ENCODE measurements at regions not wholly inside any gene's neighbourhood (a gene's known extent, or its start where the extent isn't known, plus 50 kb on each side); places are given as distances from the start of the nearest gene placed in this dataset.

GRCh38 chr9:89891221-89891590 lies 286.4 kb downstream of the GADD45G start:
- DNase-seq (ENCODE audit: insufficient read length, low spot score) (no peak), FAIRE-seq (no peak)

DNA sequence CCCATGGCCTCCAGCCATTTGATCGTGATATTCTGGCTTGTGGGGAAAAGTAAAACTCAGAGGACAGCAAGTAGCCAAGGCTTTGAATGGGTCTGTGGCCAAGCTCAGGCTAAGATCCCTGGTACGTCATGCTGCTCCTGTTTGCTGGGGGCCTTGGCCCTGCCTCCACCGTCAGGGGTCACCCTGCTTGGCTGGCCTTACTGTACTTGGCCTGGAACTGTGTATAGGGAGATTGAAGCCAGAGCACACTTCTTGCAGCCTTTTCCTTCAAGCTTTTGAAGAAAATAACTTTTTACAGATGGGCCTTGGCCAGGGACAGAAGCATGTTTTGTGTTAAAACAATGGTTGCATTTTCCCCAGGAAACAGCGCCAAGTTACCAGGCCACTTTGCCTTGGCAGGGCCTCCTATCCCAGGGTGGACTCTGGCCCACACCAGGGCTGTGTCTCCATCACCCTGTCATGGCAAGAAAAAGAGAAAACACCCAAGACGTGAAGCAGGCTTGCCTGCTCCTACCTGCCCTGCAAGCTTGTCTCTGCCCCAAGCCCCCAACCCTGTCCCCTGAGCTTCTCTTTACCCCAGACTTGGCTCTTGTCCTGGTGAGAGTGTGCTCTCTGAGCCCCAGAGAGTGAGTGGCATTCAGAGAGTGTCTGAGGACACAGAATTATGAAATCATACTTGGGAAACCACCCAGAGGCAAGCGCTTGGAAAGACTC lies 286.9 kb downstream of the GADD45G start:
- DNase-seq (ENCODE audit: insufficient read length, low spot score) (no peak), FAIRE-seq (no peak)

DNA sequence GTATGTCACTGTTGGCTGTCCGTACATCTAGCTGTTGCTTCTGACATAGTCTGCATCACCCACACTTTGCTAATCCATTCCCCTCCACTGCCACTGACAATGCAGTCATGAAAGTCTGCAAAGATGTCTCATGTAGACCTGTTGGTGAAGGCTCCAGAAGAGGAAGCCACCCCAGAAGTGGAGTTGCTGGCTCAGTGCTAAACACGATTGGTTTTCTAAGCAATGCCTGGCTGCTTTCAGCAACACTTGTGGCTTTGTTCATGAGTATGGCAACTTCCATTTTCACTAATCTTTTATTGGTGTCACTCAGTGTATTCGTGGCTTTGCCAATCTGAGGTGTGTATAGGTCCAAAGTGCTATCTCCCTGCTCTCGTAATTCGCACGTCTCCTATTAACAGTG lies 288.1 kb downstream of the GADD45G start:
- DNase-seq (ENCODE audit: insufficient read length, low spot score) (no peak), FAIRE-seq (no peak)

- DNase-seq (ENCODE audit: insufficient read length, low spot score) (no peak), FAIRE-seq (no peak)
These were observed 289.1 kb downstream of the GADD45G start for GRCh38 chr9:89893886-89894285.

GRCh38 chr9:89896806-89897340 lies 292.1 kb downstream of the GADD45G start:
- DNase-seq (ENCODE audit: insufficient read length, low spot score) = no peak
- no peak for FAIRE-seq

DNA sequence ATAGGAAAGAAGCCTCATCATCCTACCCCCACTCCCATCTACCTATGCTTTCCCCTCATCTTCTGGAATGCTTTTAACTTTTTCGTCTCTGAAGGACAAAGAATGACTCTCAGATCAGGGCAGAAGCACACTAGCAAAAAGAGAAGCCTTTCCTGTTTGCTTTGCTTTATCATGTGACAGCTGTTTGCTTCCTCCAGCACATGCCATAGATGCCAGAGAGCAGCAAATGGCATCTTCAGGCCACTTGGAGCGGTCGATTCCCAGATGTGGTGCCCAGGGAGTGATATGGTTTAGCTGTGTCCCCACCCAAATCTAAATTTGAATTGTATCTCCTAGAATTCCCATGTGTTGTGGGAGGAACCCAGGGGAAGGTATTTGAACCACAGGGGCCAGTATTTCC lies 294.8 kb downstream of the GADD45G start:
- FAIRE-seq (no peak), DNase-seq (ENCODE audit: insufficient read length, low spot score) (no peak)

DNA sequence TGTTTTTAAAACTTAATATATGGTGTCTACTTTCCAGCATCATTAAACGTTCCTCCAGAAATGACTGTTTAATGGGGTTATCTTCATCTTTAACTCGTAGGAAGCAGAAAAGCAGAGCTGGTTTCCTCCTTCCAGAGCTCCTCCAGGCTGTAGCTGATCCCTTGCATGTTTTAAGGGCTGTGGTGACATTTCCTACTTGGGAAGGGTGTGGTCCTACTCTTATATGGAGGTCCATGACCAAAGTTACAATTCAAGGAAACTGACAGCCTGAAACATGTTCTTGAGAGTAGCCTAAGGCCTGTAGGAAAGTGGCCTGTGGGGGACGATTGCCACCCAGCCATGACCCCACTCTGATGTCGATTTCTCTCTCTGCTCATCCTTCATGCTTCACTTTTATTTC lies 297.1 kb downstream of the GADD45G start:
- no peak for DNase-seq (ENCODE audit: insufficient read length, low spot score)
- no peak for FAIRE-seq

DNA sequence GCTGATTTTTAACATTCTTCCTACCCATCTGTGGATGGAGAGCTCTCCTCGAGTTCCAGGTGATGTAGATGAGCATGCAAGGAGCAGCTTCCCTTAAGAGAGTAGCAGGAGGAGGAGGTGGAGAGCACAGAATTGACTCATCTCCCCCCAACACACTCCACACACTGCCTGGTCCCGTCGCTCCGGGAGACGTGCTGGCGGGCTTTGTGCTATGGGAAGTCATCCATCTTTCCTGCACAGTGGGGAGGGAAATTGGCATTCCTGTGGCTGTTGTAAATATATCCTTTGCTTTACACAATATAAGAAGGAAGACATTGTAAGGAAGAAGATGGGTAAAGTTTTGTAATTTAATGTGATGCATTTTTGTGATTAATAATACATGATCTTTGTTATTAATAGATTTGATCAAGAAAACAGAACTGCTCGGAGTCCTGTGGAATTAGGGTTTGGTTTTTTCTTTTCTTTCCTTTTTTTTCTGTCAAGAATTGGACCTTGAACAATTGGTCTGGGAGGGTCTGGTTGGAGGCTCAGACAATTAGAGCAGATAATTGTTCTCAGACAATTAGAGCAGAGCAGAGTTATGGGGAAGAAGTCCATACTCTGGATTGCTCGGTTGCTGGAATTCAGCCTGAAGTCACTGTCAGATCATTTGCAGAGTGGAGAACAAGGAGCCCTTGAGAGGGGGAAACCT lies 297.8 kb downstream of the GADD45G start:
- DNase-seq (ENCODE audit: insufficient read length, low spot score) = no peak
- FAIRE-seq = no peak

DNA sequence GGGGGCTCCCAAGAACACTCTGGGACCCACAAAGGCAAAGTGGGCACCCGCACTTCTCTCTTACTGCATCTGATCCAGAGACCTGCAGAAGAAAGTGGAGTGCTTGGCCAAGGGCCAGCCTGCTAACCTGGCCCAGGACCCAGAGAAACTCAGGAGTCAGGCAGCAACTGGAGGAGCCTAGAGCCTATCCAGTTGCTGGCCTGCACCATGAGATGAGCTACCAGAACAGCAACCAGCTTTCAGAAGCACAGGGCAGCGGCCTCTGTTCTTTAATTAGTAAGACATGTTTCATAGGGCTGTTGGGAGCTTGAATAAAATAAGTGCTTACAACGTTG lies 298.3 kb downstream of the GADD45G start:
- DNase-seq (ENCODE audit: insufficient read length, low spot score) = no peak

GRCh38 chr9:89905606-89906338 lies 301.0 kb downstream of the GADD45G start:
- FAIRE-seq (no peak), DNase-seq (ENCODE audit: insufficient read length, low spot score) (no peak)

More for the DNA sequence above, 298.3 kb downstream of the GADD45G start:
- FAIRE-seq = no peak

DNA sequence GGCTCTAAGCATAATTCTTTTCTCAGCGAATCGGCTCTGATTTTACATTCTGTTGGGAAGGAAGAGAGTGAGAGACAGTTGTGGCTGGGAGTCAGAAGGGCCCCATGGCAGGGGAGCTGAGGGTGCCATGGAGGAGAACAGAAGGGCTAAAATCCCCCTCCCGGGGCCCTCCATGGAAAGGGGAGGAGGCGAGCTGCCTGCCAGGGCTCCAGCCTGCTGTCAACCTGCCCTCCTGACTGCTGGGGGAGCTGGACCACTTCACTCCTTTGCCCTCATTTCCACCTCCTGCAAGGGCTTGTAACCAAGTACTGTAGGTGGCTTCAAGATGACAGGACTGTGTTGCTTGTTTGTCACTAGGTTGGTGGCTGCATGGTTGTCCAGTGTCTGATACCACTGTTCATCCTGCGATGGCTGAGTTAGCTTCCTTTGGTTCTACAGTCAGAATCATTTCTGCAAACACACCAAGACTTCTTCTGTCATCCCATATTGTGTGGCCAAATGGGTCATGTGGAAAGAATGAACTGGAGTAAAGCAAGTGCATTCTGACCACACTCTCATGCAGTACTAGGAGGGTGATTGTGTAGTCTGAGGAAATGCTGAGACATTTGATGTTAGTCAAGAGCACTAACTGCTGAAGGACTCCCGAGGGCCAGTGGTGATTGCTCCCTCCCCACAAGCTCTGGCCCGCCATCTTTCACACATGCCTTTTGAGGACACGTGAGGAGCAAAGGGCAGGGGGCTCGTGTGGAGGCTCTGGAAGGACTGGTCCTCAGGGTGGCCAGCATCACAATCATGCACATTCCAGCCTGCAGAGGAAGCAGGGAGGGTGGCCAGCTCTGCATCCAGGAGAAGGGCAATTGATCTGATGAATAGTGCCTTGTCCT lies 307.2 kb downstream of the GADD45G start:
- no peak for FAIRE-seq
- DNase-seq (ENCODE audit: insufficient read length, low spot score) = no peak

DNA sequence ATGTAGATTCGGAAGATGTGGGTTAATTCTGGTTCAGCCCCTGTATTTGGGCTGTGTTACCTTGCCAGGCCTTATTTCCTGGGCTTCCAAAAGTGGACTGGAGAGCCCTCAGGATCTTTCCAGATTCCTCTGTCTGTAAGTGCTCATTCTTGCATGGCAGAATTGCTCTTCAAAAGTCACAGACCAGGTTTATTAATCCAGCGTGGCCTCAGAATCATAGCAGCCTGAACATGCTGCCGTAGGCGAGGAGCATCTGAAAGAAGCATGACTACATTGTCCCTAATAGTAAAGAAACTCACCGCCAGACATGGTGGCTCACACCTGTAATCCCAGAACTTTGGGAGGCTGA lies 307.8 kb downstream of the GADD45G start:
- DNase-seq (ENCODE audit: insufficient read length, low spot score) (no peak), FAIRE-seq (no peak)

DNA sequence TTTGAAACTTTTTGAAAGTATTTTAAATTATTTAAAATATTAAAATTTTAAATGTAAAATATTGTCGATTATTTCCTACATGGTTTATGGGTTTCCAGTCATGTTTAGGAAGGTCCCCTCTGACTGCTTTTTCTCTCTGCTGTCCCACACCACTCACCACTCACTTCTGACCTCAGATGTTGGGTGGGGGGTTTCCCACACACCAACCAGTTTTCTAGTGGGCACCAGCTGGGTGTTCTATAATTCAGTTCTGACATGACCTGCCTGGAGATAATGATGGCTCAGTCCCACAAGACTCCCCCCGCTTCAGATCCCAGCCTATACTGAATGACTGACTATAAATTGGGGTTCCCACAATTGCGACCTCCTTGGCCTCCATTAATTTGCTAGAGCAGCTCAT lies 310.4 kb downstream of the GADD45G start:
- no peak for FAIRE-seq
- DNase-seq (ENCODE audit: insufficient read length, low spot score) = no peak

GRCh38 chr9:89916001-89916597 lies 311.3 kb downstream of the GADD45G start:
- DNase-seq (ENCODE audit: insufficient read length, low spot score) = no peak
- FAIRE-seq = no peak

DNA sequence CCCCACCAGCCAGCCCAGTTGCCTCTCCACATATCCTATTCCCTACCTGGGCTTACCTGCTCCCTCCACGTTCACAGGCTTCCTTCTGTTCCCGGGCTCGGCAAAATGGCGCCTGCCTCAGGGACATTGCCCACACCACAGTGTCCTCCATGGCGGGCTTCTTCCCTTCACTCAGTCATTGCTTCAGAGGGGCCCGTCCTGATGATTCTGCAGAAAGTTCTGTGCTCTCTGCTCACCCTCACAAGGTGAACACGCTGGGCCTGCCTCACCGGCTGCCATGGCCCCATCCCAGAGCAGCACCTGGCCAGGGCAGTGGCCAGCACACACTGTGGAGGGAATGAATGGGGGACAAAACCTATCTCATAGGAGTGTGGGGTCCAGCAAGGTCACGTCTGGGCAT lies 313.0 kb downstream of the GADD45G start:
- DNase-seq (ENCODE audit: insufficient read length, low spot score) (no peak), FAIRE-seq (no peak)

- DNase-seq (ENCODE audit: insufficient read length, low spot score) (no peak), FAIRE-seq (no peak)
These were observed 314.4 kb downstream of the GADD45G start for GRCh38 chr9:89919171-89919681.

- FAIRE-seq (no peak), DNase-seq (ENCODE audit: insufficient read length, low spot score) (no peak)
These were observed 315.3 kb downstream of the GADD45G start for GRCh38 chr9:89920131-89920530.

- no peak for FAIRE-seq
- no peak for DNase-seq (ENCODE audit: insufficient read length, low spot score)
These were observed 316.1 kb downstream of the GADD45G start for GRCh38 chr9:89920951-89921350.

GRCh38 chr9:89922099-89922498 lies 317.3 kb downstream of the GADD45G start:
- FAIRE-seq (no peak), DNase-seq (ENCODE audit: insufficient read length, low spot score) (no peak)

DNA sequence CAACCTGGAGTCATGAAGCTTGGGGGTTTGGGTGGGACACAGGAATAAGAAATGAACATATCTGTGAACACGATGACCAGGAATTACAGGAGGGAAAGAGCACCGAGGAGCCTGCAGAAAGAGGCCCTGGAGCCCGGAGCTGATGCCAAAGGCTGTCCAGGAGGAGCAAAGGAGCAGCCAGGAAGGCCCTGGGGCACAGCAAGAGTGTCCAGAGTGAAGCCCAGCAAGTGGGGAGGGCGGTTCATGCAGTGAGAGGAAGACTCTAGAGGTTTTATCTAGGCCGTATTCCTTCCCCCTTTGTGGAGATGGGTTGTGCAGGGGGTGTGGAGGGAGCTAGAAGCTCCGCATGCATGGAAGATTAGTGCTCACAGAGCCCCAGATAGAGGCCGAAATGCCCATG lies 318.4 kb downstream of the GADD45G start:
- no peak for DNase-seq (ENCODE audit: insufficient read length, low spot score)
- no peak for FAIRE-seq
